22Rv1 (cell line): ENCODE measurements at regions not wholly inside any gene's neighbourhood (a gene's known extent, or its start where the extent isn't known, plus 50 kb on each side); places are given as distances from the start of the nearest gene placed in this dataset.

Experiments
- CTCF ChIP-seq: fragments of 450-650 bp; IDR thresholded peaks from 2 replicates; pipeline ENCODE4 v1.5.1; 2017; ENCODE audit warnings: mild to moderate bottlenecking
- ZFX ChIP-seq: fragments of 450-650 bp; IDR thresholded peaks from 2 replicates; pipeline ENCODE4 v1.6.1; 2017; ENCODE audit warnings: antibody characterized with exemption, borderline replicate concordance

GRCh38 chr3:154875142-154875541, 205.0 kb upstream of the MME start:
- no peak for TF ChIP-seq CTCF
- TF ChIP-seq ZFX = no peak
